ENCODE measurements at regions not wholly inside any gene's neighbourhood (a gene's known extent, or its start where the extent isn't known, plus 50 kb on each side); places are given as distances from the start of the nearest gene placed in this dataset.

GRCh38 chr11:37978647-37979046 lies 1380.6 kb upstream of the RAG2 start (continued):
- TF ChIP-seq POGK (CRISPR knock-in tag; conservative IDR thresholded peaks at IDR 0.05): no peak
- TF ChIP-seq ZSCAN9 (CRISPR knock-in tag; IDR thresholded peaks at IDR 0.05; ENCODE audit: borderline replicate concordance): no peak
- TF ChIP-seq ZNF556 (CRISPR knock-in tag; IDR thresholded peaks at IDR 0.05; ENCODE audit: borderline replicate concordance): no peak
- TF ChIP-seq DRAP1 (CRISPR knock-in tag; IDR thresholded peaks at IDR 0.05): no peak
- no peak for TF ChIP-seq ZNF720 (CRISPR knock-in tag; IDR thresholded peaks at IDR 0.05)
- no peak for TF ChIP-seq KLF11 (CRISPR knock-in tag; IDR thresholded peaks at IDR 0.05)
- no peak for TF ChIP-seq HOMEZ (CRISPR knock-in tag; IDR thresholded peaks at IDR 0.05; ENCODE audit: low read depth)
- TF ChIP-seq IRF9 (CRISPR knock-in tag; IDR thresholded peaks at IDR 0.05; ENCODE audit: borderline replicate concordance): no peak

GRCh38 chr11:37973941-37974340 lies 1375.9 kb upstream of the RAG2 start:
- Histone ChIP-seq H3K79me2 (ENCODE audit: insufficient read depth, low read length) (no peaks in the 10 kb centered on the region), H4K20me1 (ENCODE audit: insufficient read depth, low read length) (no peaks in the 10 kb centered on the region), H3K36me3 (replicated peaks in 1 of 2; ENCODE audit: control insufficient read depth in 1 of 2, insufficient read depth in 2 of 2, low read length in 2 of 2) (no peaks in the 10 kb centered on the region), H3K9me3 (ENCODE audit: low read length) (peaks cover 21% of the 10 kb centered on the region; the same call in 1 of the 2 replicates), H3K4me3 (replicated peaks in 1 of 3; ENCODE audit: insufficient read depth in 1 of 3, low read depth in 2 of 3, low read length in 3 of 3) (no peak overlapping the region), H3K4me2 (ENCODE audit: low read depth, low read length) (no peak overlapping the region), H3K27ac (ENCODE audit: extremely low read length, insufficient read depth, low read length) (no peak overlapping the region), H3K4me1 (ENCODE audit: insufficient read depth, low read length) (no peaks in the 10 kb centered on the region), H3K9ac (ENCODE audit: insufficient read depth, low read depth, low read length) (no peak overlapping the region), H2AFZ (ENCODE audit: low read length) (no peak overlapping the region), H3K27me3 (ENCODE audit: control insufficient read depth in 1 of 2, insufficient read depth in 2 of 2, low read length in 2 of 2) (no peaks in the 10 kb centered on the region)
- CTCF ChIA-PET (ENCODE audit: low intra/inter-chr PET ratio, low total read pairs): no interaction called here
- BruUV-seq (replicated peaks): no TSS peak
- FAIRE-seq (no peak), ATAC-seq (no peak), DNase-seq (ENCODE audit: low spot score) (no peak)
- no peak for TF ChIP-seq DMAP1 (CRISPR knock-in tag; IDR thresholded peaks at IDR 0.05)
- TF ChIP-seq PHB2 (IDR thresholded peaks at IDR 0.05; ENCODE audit: partially characterized antibody): no peak
- no peak for TF ChIP-seq THAP9 (CRISPR knock-in tag; IDR thresholded peaks at IDR 0.05; ENCODE audit: borderline replicate concordance)
- TF ChIP-seq CAMTA2 (CRISPR knock-in tag; IDR thresholded peaks at IDR 0.05; ENCODE audit: borderline replicate concordance): no peak
- no peak for TF ChIP-seq ZNF83 (CRISPR knock-in tag; IDR thresholded peaks at IDR 0.05; ENCODE audit: borderline replicate concordance)
- WGBS (ENCODE audit: low lambda C conversion rate): 27% methylated on average over 2 of the region's 2 CpGs
- POLR2A ChIA-PET: no interaction called here
- intact Hi-C loops (cut with micrococcal nuclease; ENCODE audit: unreplicated experiment): no loop called here
- in situ Hi-C loops (cut with HindIII; ENCODE audit: extremely low pct_ligation_motif_present, low pct_unique_long_range_greater_than_20kb): no loop called here

Data from HepG2 (cell line).